GM12892 (cell line): ENCODE measurements at regions not wholly inside any gene's neighbourhood (a gene's known extent, or its start where the extent isn't known, plus 50 kb on each side); places are given as distances from the start of the nearest gene placed in this dataset.
"Not testable (repeated sequence)": the region's sequence is repeated elsewhere in the genome, so short reads cannot be mapped to it uniquely, and the experiment has no call there.

Source experiments
- POLR2A ChIP-seq: IDR thresholded peaks from 2 replicates; pipeline ENCODE4 v1.6.1; 2011; ENCODE audit warnings: low read depth, low read length, control low read depth
- POLR2AphosphoS5 ChIP-seq: IDR thresholded peaks from 2 replicates; pipeline ENCODE4 v1.6.1; 2011; ENCODE audit warnings: low read depth, low read length, control low read depth
- TAF1 ChIP-seq: IDR thresholded peaks from 2 replicates; pipeline ENCODE4 v1.6.1; 2011; ENCODE audit warnings: low read depth, mild to moderate bottlenecking, control low read depth, low read length, borderline replicate concordance

DNA sequence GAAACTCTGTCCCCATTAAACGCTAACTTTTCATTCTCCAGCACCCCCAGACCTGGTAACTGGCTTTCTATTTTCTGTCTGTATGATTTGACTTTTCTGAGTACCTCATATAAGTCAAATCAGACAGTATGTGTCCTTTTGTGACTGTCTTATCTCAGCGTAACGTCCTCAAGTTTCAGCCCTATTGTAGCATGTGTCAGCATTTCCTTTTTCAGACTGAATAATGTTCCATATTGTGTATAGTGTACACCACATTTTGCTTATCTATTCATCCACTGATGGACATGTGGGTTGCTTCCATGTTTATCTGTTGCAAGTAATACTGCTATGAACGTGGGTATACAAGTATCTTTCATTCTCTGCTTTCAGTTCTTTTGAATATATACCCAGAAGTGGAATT lies 242.4 kb downstream of the RTP5 start:
- not testable (repeated sequence) for TF ChIP-seq POLR2A, POLR2AphosphoS5, TAF1
